HFFc6 (cell line): ENCODE measurements at regions not wholly inside any gene's neighbourhood (a gene's known extent, or its start where the extent isn't known, plus 50 kb on each side); places are given as distances from the start of the nearest gene placed in this dataset.

Source experiments
- DNase-seq: peaks from one replicate; pipeline ENCODE4 v3.0.0-alpha.2; 2018
- H3K27ac Mint-ChIP-seq: 2 replicates; pipeline ENCODE4 v1.8.0; 2020; ENCODE audit warnings: mild to moderate bottlenecking, mixed read lengths
- H3K27me3 Mint-ChIP-seq: 2 replicates; pipeline ENCODE4 v1.8.0; 2021; ENCODE audit warnings: mild to moderate bottlenecking, moderate library complexity, mixed read lengths; ENCODE audit not compliant: insufficient read depth
- H3K36me3 Mint-ChIP-seq: 2 replicates; pipeline ENCODE4 v1.8.0; 2021; ENCODE audit warnings: low read depth, mixed read lengths
- H3K4me1 Mint-ChIP-seq: 2 replicates; pipeline ENCODE4 v1.8.0; 2020; ENCODE audit warnings: low read depth, mixed read lengths
- H3K4me3 Mint-ChIP-seq: 2 replicates; pipeline ENCODE4 v1.8.0; 2020; ENCODE audit warnings: mild to moderate bottlenecking, moderate library complexity, mixed read lengths
- H3K9me3 Mint-ChIP-seq: 2 replicates; pipeline ENCODE4 v1.8.0; 2020; ENCODE audit warnings: mild to moderate bottlenecking, mixed read lengths
- CTCF ChIP-seq: fragments of 200-600 bp; sonication (generic); IDR thresholded peaks from 2 replicates; pipeline ENCODE4 v1.5.0; 2021; ENCODE audit warnings: antibody characterized with exemption, mild to moderate bottlenecking

GRCh38 chr5:121500310-121500709 is 351.4 kb upstream of the FTMT start:
- Mint-ChIP-seq H3K27me3 (no peaks in the 10 kb centered on the region), H3K4me1 (no peaks in the 10 kb centered on the region), H3K27ac (no peak overlapping the region), H3K4me3 (no peak overlapping the region), H3K36me3 (no peaks in the 10 kb centered on the region), H3K9me3 (peaks cover 9% of the 10 kb centered on the region)
- DNase-seq = no peak
- TF ChIP-seq CTCF = no peak

- no peaks in the 10 kb centered on the region for H3K27me3 Mint-ChIP-seq
- no peaks in the 10 kb centered on the region for H3K36me3 Mint-ChIP-seq
- H3K4me3 Mint-ChIP-seq = no peak overlapping the region
- no peak for DNase-seq
- H3K4me1 Mint-ChIP-seq = no peaks in the 10 kb centered on the region
- no peak overlapping the region for H3K27ac Mint-ChIP-seq
- H3K9me3 Mint-ChIP-seq = peaks cover 13% of the 10 kb centered on the region
- TF ChIP-seq CTCF = no peak
Measured at GRCh38 chr5:121503111-121503840, 348.4 kb upstream of the FTMT start.

DNA sequence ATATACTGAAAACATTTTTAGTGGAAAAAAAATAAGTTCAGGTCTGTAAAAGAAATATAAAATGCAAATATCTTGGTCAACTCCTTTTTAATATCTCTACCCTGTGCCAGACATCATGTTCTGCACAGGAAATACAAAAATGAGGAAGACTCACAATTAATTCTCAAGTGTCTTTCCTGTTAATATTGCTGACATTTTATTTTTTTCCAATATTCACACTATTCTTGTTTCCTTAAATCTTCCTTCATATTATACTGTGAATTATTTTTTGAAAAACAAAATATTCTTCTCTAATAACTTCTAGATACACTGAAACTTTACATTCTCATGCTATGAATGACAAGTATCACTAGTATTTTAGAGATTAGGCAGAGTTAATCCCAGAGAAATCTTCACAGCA is 334.7 kb upstream of the FTMT start:
- no peaks in the 10 kb centered on the region for H3K27me3 Mint-ChIP-seq
- TF ChIP-seq CTCF = no peak
- H3K27ac Mint-ChIP-seq = no peak overlapping the region
- no peak for DNase-seq
- no peak overlapping the region for H3K4me3 Mint-ChIP-seq
- no peaks in the 10 kb centered on the region for H3K4me1 Mint-ChIP-seq
- no peaks in the 10 kb centered on the region for H3K36me3 Mint-ChIP-seq
- peaks cover 18% of the 10 kb centered on the region for H3K9me3 Mint-ChIP-seq

DNA sequence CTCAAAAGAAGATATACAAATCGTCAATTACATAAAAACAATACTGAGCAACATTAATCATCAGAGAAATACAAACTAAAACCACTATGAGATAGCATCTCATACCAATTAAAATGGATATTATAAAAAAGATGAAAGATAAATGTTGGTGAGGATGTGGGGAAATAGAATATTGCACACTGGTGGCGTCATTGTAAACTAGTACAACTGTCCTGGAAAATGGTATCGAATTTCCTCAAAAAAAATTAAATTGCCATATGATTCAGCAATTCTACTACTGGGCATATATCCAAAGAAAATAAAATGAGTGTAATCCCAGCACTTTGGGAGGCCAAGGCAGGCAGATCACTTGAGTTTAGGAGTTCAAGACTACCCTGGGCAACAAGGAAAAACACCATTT is 326.0 kb upstream of the FTMT start:
- Mint-ChIP-seq H3K9me3 (peaks cover 38% of the 10 kb centered on the region), H3K27me3 (no peaks in the 10 kb centered on the region), H3K4me1 (no peaks in the 10 kb centered on the region), H3K27ac (no peak overlapping the region), H3K4me3 (no peak overlapping the region), H3K36me3 (no peaks in the 10 kb centered on the region)
- no peak for TF ChIP-seq CTCF
- no peak for DNase-seq

- peaks cover 38% of the 10 kb centered on the region for H3K9me3 Mint-ChIP-seq
- no peak overlapping the region for H3K4me3 Mint-ChIP-seq
Measured at GRCh38 chr5:121526908-121527307, 324.8 kb upstream of the FTMT start.

More at GRCh38 chr5:121526908-121527307, 324.8 kb upstream of the FTMT start:
- Mint-ChIP-seq H3K27ac (no peak overlapping the region), H3K4me1 (no peaks in the 10 kb centered on the region), H3K27me3 (no peaks in the 10 kb centered on the region), H3K36me3 (no peaks in the 10 kb centered on the region)
- no peak for TF ChIP-seq CTCF
- DNase-seq = no peak
